IMR-90 (cell line): ENCODE measurements at regions not wholly inside any gene's neighbourhood (a gene's known extent, or its start where the extent isn't known, plus 50 kb on each side); places are given as distances from the start of the nearest gene placed in this dataset.

Experiments used
- ATAC-seq: fragments of 200-7000 bp; cut with Tn5 transposase; 2 replicates; pipeline ENCODE4 v1.9.1; 2020; ENCODE audit warnings: low read depth, mild to moderate bottlenecking, moderate library complexity
- BruUV-seq: library from RNA; stranded (reverse); fragments of 400-500 nt; replicated peaks from 2 replicates; lab custom pipeline; 2021; lab: Mats Ljungman, UMichigan
- CTCF ChIA-PET: fragments of 300-600 bp; formaldehyde crosslinking; extraction: SDS; loops from one replicate; lab custom pipeline; 2021; ENCODE audit warnings: antibody characterized with exemption; lab: Yijun Ruan, JAX
- POLR2A ChIA-PET: fragments of 300-600 bp; sonication (Branson Sonifier 250); formaldehyde crosslinking; loops from one replicate; lab custom pipeline; 2022; ENCODE audit warnings: antibody characterized with exemption; ENCODE audit not compliant: unreplicated experiment; lab: Charles Lee
- DNase-seq: peaks from one replicate; pipeline ENCODE4 v3.0.0; 2013
- H2AFZ ChIP-seq: replicated peaks from 2 replicates; pipeline ENCODE3; 2013; ENCODE audit warnings: low read length, mild to moderate bottlenecking; ENCODE audit not compliant: poor library complexity
- H2AK5ac ChIP-seq: 2 replicates; pipeline ENCODE4 v1.6.1; 2013; ENCODE audit warnings: low read depth, low read length, inconsistent platforms
- H2AK9ac ChIP-seq: replicated peaks from 2 replicates; pipeline ENCODE3; 2013; ENCODE audit warnings: mild to moderate bottlenecking, low read depth, low read length, moderate library complexity; ENCODE audit not compliant: poor library complexity
- H2BK120ac ChIP-seq: 2 replicates; pipeline ENCODE4 v1.6.1; 2013; ENCODE audit warnings: low read depth, low read length, inconsistent platforms
- H2BK15ac ChIP-seq: 3 replicates; pipeline ENCODE4 v1.6.1; 2013; ENCODE audit warnings: low read depth, low read length, inconsistent platforms
- H2BK20ac ChIP-seq: 2 replicates; pipeline ENCODE4 v1.6.1; 2013; ENCODE audit warnings: low read depth, mild to moderate bottlenecking, inconsistent platforms, low read length, moderate library complexity
- H2BK5ac ChIP-seq: 2 replicates; pipeline ENCODE4 v1.6.1; 2013; ENCODE audit warnings: mild to moderate bottlenecking, low read depth, low read length, inconsistent platforms; ENCODE audit not compliant: poor library complexity, severe bottlenecking
- H3K14ac ChIP-seq: replicated peaks from 2 replicates; pipeline ENCODE4 v1.6.1; 2013; ENCODE audit warnings: low read depth, low read length, inconsistent platforms
- H3K18ac ChIP-seq: 2 replicates; pipeline ENCODE4 v1.6.1; 2013; ENCODE audit warnings: low read depth, low read length, control low read depth
- H3K23ac ChIP-seq: 2 replicates; pipeline ENCODE4 v1.6.1; 2013; ENCODE audit warnings: low read depth, low read length, inconsistent platforms
- H3K27ac ChIP-seq: 2 replicates; pipeline ENCODE4 v1.5.1; 2013; ENCODE audit warnings: mild to moderate bottlenecking, control low read depth, low read length; ENCODE audit not compliant: insufficient read depth
- H3K27me3 ChIP-seq: 2 replicates; pipeline ENCODE4 v1.6.1; 2013; ENCODE audit warnings: low read length; ENCODE audit not compliant: control insufficient read depth, insufficient read depth
- H3K36me3 ChIP-seq: 2 replicates; pipeline ENCODE4 v1.6.1; 2013; ENCODE audit warnings: low read length, mixed read lengths; ENCODE audit not compliant: control insufficient read depth, insufficient read depth
- H3K4ac ChIP-seq: 2 replicates; pipeline ENCODE4 v1.6.1; 2013; ENCODE audit warnings: low read depth, low read length, inconsistent platforms
- H3K4me1 ChIP-seq: 2 replicates; pipeline ENCODE4 v1.6.1; 2013; ENCODE audit warnings: low read length, mixed read lengths; ENCODE audit not compliant: control insufficient read depth, insufficient read depth
- H3K4me2 ChIP-seq: 2 replicates; pipeline ENCODE4 v1.6.1; 2013; ENCODE audit warnings: low read depth, mild to moderate bottlenecking, control low read depth, low read length, moderate library complexity
- H3K4me3 ChIP-seq: 2 replicates; pipeline ENCODE4 v1.5.1; 2013; ENCODE audit warnings: low read depth, mild to moderate bottlenecking, control low read depth, low read length, moderate library complexity; ENCODE audit not compliant: insufficient read depth
- H3K56ac ChIP-seq: 2 replicates; pipeline ENCODE4 v1.6.1; 2013; ENCODE audit warnings: low read length, inconsistent platforms; ENCODE audit not compliant: insufficient read depth; ENCODE audit errors: extremely low read depth
- H3K79me1 ChIP-seq, 2 experiments: 2 replicates each; pipeline ENCODE4 v1.6.1; 2013; ENCODE audit warnings: low read length in 2 of 2, inconsistent platforms in 1 of 2, low read depth in 1 of 2
- H3K9ac ChIP-seq: 2 replicates; pipeline ENCODE4 v1.6.1; 2013; ENCODE audit warnings: low read depth, low read length, control low read depth
- H3K9me1 ChIP-seq: 2 replicates; pipeline ENCODE4 v1.6.1; 2013; ENCODE audit warnings: low read length, inconsistent platforms; ENCODE audit not compliant: insufficient read depth
- H3K9me3 ChIP-seq: 2 replicates; pipeline ENCODE4 v1.6.1; 2013; ENCODE audit warnings: low read length; ENCODE audit not compliant: control insufficient read depth, insufficient read depth
- H4K20me1 ChIP-seq: 2 replicates; pipeline ENCODE4 v1.6.1; 2013; ENCODE audit warnings: low read length, inconsistent platforms; ENCODE audit not compliant: insufficient read depth
- H4K5ac ChIP-seq: 2 replicates; pipeline ENCODE4 v1.6.1; 2013; ENCODE audit warnings: mild to moderate bottlenecking, low read depth, low read length, control low read depth
- H4K8ac ChIP-seq, 2 experiments: 2 replicates each; pipeline ENCODE4 v1.6.1; 2013; ENCODE audit warnings: low read depth in 2 of 2, low read length in 2 of 2, control low read depth in 1 of 2, inconsistent platforms in 1 of 2
- H4K91ac ChIP-seq: 2 replicates; pipeline ENCODE4 v1.6.1; 2013; ENCODE audit warnings: low read depth, low read length, inconsistent platforms; ENCODE audit not compliant: insufficient read depth
- CHD1 ChIP-seq: IDR thresholded peaks from 2 replicates; pipeline ENCODE4 v1.6.1; 2012; ENCODE audit warnings: low read depth, low read length, improper control_type of control experiment
- FOS ChIP-seq: fragments of 150-350 bp; IDR thresholded peaks from 2 replicates; pipeline ENCODE4 v1.6.1; 2016; ENCODE audit warnings: low read depth, low read length
- MXI1 ChIP-seq: IDR thresholded peaks from 2 replicates; pipeline ENCODE4 v1.6.1; 2012; ENCODE audit warnings: low read depth, mild to moderate bottlenecking, low read length, moderate library complexity, borderline replicate concordance
- NFE2L2 ChIP-seq: fragments of 150-350 bp; IDR thresholded peaks from 2 replicates; pipeline ENCODE4 v1.6.1; 2016; ENCODE audit warnings: low read depth, mild to moderate bottlenecking, low read length
- RCOR1 ChIP-seq: IDR thresholded peaks from 2 replicates; pipeline ENCODE4 v1.6.1; 2012; ENCODE audit warnings: mild to moderate bottlenecking, low read length, improper control_type of control experiment; ENCODE audit not compliant: insufficient replicate concordance
- WGBS, 2 experiments: methylation state at CpG; one replicate each; pipeline versions ENCODE4 v1.1.5 to v1.1.7; 2013; ENCODE audit warnings: missing lambda C conversion rate in 2 of 2; ENCODE audit not compliant: insufficient read length in 1 of 2; ENCODE audit errors: extremely low coverage in 2 of 2; 5-methylcytosine and 5-hydroxymethylcytosine counted together
- dilution Hi-C: fragments of 300-500 bp; cut with HindIII; formaldehyde crosslinking; loops from one replicate; pipeline ENCODE4 v1.14.3; 2018; ENCODE audit warnings: low sequenced_read_pairs; ENCODE audit not compliant: unreplicated experiment
- in situ Hi-C: fragments of 300-500 bp; cut with MboI; formaldehyde crosslinking; loops from 3 replicates; pipeline ENCODE4 v1.14.3; 2019; ENCODE audit warnings: low sequenced_read_pairs, inconsistent platforms, mixed read lengths
- intact Hi-C: fragments of 100-400 bp; cut with micrococcal nuclease; formaldehyde crosslinking; loops from 2 replicates; pipeline ENCODE4 v1.10.0; 2022
- TF ChIP-seq, protein P1 (sequence below): conservative IDR thresholded peaks from 2 replicates; pipeline ENCODE4 v1.5.1; 2012; ENCODE audit warnings: mild to moderate bottlenecking, low read depth, low read length, improper control_type of control experiment
- TF ChIP-seq, protein P2 (sequence below): fragments of 150-350 bp; IDR thresholded peaks from 2 replicates; pipeline ENCODE4 v1.6.1; 2017; ENCODE audit warnings: mild to moderate bottlenecking, antibody characterized with exemption, low read length, low read depth

DNA sequence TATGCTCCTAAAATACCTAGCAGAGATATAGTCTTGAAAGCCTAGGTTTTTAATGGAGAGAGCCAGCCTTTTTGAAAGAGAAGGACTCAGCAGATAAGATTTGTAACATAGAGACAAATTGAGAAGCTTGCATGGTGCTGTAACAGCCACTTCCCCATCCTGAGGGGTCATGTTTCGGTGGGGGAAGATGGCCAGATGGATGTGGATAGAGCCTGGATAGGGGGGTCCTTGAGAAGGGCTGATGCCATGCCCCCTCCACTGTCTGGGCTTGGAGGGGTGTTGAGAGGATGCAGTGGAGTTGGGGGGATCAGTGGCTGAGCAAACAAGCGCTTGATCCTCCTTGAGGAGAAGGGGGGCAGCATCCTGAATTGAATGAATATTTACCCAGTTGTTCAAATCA, 178.0 kb upstream of the HS6ST1 start:
- Histone ChIP-seq H4K91ac (no peak overlapping the region), H4K8ac (no peak overlapping the region), H3K9me1 (no peaks in the 10 kb centered on the region; the same call in 1 of the 2 replicates), H3K56ac (no peak overlapping the region), H2AFZ (no peak overlapping the region), H3K18ac (no peak overlapping the region), H2AK5ac (no peak overlapping the region), H3K79me1 (no peaks in the 10 kb centered on the region), H3K4me2 (no peak overlapping the region), H2BK5ac (no peak overlapping the region), H2BK120ac (no peak overlapping the region), H4K5ac (no peak overlapping the region), H3K36me3 (no peaks in the 10 kb centered on the region), H3K23ac (no peak overlapping the region), H2BK15ac (no peak overlapping the region), H3K9me3 (peaks cover 5% of the 10 kb centered on the region; the same call in 1 of the 2 replicates), H4K20me1 (no peaks in the 10 kb centered on the region), H3K27me3 (peaks cover 11% of the 10 kb centered on the region), H2BK20ac (no peak overlapping the region), H3K4ac (no peak overlapping the region), H2AK9ac (no peak overlapping the region), H3K27ac (no peak overlapping the region), H3K4me1 (no peaks in the 10 kb centered on the region), H3K9ac (no peak overlapping the region), H3K14ac (no peak overlapping the region), H3K4me3 (no peak overlapping the region)
- CTCF ChIA-PET, result no interaction called here
- BruUV-seq, result no TSS peak
- ATAC-seq (no peak), DNase-seq (no peak)
- TF ChIP-seq MXI1 (no peak), NFE2L2 (no peak), FOS (no peak), CHD1 (no peak), RCOR1 (no peak)
- TF ChIP-seq, protein P1, sequence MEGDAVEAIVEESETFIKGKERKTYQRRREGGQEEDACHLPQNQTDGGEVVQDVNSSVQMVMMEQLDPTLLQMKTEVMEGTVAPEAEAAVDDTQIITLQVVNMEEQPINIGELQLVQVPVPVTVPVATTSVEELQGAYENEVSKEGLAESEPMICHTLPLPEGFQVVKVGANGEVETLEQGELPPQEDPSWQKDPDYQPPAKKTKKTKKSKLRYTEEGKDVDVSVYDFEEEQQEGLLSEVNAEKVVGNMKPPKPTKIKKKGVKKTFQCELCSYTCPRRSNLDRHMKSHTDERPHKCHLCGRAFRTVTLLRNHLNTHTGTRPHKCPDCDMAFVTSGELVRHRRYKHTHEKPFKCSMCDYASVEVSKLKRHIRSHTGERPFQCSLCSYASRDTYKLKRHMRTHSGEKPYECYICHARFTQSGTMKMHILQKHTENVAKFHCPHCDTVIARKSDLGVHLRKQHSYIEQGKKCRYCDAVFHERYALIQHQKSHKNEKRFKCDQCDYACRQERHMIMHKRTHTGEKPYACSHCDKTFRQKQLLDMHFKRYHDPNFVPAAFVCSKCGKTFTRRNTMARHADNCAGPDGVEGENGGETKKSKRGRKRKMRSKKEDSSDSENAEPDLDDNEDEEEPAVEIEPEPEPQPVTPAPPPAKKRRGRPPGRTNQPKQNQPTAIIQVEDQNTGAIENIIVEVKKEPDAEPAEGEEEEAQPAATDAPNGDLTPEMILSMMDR, result no peak
- TF ChIP-seq, protein P2, sequence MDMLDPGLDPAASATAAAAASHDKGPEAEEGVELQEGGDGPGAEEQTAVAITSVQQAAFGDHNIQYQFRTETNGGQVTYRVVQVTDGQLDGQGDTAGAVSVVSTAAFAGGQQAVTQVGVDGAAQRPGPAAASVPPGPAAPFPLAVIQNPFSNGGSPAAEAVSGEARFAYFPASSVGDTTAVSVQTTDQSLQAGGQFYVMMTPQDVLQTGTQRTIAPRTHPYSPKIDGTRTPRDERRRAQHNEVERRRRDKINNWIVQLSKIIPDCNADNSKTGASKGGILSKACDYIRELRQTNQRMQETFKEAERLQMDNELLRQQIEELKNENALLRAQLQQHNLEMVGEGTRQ, result no peak
- in situ Hi-C loops (no loop called here), dilution Hi-C loops (no loop called here), intact Hi-C loops (no loop called here)
- POLR2A ChIA-PET, result no interaction called here
- WGBS, 2 experiments, result no CpG with 5 or more reads among the region's 2 CpGs
